Stimulated activated CD8-positive, alpha-beta memory T cell treated with anti-CD3 and anti-CD28 coated beads, Interleukin-12 subunit alpha, Interleukin-12 subunit beta, amount 100 ng/mL, for 1 hour (primary cell): ENCODE measurements at regions not wholly inside any gene's neighbourhood (a gene's known extent, or its start where the extent isn't known, plus 50 kb on each side); places are given as distances from the start of the nearest gene placed in this dataset.

Experiments used
- DNase-seq: peaks from one replicate; pipeline ENCODE4 v3.0.0-alpha.2; 2020; ENCODE audit warnings: low read depth

DNA sequence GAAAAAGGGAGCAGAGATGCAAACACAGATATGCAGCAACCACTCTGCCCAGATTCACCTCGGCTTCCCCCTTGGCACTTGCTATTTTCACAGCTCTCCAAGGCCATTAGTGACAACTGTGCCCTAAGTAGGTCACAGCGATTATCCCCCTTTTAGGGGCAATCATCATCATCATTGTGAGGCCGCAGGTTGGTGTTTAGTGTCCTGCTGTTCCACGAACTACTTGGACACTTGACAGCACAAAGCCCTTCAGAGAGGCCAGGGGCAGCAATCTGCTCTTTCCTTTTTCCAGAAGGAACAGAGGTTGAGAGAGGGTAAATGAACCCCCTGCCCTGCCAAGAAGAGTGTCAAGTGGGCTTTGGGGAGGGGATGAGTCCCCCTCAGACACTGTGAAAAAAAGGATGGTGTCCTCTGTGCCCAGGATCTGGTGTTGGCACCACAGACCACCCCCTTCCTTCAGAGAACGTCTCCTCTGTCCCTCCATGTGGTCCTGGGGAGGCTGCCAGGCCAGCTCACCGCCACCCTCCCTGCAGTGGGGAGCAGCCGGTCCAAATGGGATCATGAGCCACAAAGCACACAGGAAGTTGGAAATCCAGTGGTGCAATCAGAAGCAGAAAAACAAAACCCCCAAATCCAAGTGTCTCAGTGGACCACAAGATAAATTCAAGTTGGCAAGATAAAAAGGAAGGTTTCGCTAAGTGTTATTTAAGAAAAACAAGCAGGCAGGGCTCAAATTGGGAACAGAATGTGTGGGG, 78.4 kb upstream of the MED9 start:
- no peak for DNase-seq

GRCh38 chr17:17398943-17399926, 77.6 kb upstream of the MED9 start:
- DNase-seq: no peak

DNA sequence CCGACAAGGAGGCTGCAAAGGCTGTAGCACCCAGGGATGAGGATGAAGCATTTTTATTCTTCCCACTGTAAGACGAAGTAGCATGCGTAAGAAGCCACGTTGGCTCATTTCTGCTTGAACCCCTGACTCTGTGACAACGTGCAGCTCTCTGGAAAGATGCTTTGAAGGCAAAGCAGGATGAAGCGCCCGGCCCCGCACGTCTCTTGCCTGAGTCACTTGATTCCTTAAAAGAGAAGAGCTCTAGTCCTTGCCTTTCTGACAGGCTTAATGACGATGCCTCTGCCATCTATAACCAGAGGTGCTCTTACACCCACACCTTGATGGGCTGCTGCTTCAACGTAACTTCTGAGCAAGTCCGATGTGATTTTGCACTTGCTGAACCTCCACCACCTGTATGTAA, 76.7 kb upstream of the MED9 start:
- DNase-seq: no peak

GRCh38 chr17:17400566-17401184, 76.1 kb upstream of the MED9 start:
- DNase-seq: no peak

DNA sequence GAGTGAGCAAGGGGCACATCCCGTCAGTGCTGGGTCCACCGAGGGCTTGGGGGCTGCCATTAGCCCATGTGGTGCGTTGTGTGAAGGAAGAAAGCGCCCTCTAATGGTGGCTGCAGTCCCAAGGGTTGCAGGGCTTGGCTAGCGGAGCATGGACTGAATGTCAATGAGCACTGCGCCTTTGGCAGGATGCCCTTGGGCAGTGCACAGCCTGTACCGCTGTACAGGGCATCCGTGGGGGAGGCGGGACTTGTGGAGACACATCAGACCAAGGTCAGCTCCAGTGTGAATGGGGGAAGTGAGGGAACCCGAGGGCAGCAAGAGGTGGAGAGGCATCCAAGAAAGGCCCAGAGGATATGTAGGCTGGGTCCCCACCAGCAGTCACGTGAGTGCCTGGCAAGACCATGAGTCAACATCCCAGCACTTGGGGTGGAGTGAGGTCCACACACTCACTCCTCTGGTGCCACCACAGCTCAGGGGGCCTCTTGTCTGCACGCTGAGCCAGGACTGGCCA, 75.5 kb upstream of the MED9 start:
- no peak for DNase-seq

DNA sequence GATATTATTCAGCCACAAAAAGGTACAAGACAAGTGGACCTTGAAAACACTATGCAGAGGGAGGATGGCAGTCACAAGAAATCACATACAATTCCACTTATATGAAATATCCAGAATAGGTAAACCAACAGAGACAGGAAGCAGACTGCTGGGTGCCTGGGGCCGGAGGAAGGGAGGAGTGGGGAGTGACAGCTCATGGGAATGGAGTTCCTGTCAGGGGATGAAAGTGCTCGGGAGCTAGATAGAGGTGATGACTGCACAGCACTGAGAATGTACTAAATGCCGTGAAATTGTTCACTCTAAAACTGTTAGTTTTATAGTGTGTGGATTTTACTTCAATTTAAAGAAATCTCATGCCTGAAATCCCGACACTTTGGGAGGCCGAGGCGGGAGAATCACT, 74.2 kb upstream of the MED9 start:
- DNase-seq: no peak

DNA sequence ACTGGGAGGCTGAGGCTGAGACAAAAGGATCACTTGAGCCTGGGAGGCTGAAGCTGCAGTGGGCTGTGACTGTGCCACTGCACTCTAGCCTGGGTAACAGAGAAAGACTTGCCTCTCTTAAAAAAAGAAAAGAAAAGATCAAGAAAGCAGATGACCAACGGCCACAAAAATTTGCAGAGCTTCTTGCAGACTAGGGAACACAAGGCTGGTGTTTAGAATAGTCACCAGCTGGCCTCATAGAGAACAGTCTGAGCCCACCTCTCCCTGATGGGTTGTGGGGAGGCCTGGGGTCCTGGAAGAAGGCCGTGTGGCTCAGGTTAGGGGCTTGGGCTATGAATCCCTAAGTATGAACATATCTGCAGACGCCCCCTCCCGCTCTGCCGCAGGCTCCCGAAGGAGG, 73.7 kb upstream of the MED9 start:
- DNase-seq: no peak

GRCh38 chr17:17403899-17404576, 72.8 kb upstream of the MED9 start:
- DNase-seq: peak; percentile 27

DNA sequence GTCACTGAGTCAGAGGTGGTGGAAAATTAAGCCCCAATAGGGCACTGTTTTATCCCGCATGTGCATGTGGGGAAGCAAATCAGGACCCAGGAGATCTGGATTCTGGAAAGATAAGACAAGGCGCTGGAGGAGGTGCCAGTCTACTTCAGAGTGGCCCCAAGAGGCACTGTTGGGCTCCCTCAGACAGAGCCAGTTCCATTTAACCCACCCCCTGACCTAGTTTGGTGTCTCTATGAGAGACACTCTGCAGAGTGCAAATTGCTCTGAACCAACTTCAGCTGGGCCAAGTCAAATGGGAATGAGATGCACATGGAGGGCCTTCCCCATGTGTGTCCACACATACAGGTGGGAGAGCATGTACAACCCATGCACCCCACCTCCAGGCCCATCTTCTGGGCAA, 71.1 kb upstream of the MED9 start:
- DNase-seq: no peak

- DNase-seq: no peak
Observed at GRCh38 chr17:17406225-17406624, 70.6 kb upstream of the MED9 start.

DNA sequence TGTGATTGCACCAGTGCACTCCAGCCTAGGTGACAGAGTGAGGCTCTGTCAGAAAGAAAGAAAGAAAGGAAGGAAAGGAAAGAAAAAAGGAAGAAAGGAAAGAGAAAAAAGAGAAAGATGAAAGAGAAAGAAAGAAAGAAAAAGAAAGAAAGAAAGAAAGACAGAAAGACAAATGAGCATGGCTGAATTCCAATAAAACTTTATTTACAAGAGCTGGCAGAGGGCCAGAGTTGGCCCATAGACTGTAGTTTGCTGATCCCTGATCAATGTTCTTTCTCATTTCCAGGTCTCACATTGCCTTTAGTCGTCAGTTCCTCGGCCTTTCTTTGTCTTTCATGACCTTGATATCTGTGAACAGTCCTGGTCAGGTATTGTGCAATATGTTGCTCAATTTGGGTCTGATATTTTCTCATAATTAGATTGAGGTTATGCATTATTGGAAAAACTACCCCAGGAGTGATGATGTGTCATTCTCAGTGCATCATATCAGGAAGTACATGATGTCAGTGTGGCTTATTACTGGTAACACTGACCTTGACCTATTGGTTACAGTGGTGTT, 68.5 kb upstream of the MED9 start:
- no peak for DNase-seq

- DNase-seq: no peak
Observed at GRCh38 chr17:17410357-17410756, 66.4 kb upstream of the MED9 start.

- DNase-seq: no peak
Observed at GRCh38 chr17:17411692-17412091, 65.1 kb upstream of the MED9 start.

GRCh38 chr17:17412326-17412725, 64.5 kb upstream of the MED9 start:
- no peak for DNase-seq

DNA sequence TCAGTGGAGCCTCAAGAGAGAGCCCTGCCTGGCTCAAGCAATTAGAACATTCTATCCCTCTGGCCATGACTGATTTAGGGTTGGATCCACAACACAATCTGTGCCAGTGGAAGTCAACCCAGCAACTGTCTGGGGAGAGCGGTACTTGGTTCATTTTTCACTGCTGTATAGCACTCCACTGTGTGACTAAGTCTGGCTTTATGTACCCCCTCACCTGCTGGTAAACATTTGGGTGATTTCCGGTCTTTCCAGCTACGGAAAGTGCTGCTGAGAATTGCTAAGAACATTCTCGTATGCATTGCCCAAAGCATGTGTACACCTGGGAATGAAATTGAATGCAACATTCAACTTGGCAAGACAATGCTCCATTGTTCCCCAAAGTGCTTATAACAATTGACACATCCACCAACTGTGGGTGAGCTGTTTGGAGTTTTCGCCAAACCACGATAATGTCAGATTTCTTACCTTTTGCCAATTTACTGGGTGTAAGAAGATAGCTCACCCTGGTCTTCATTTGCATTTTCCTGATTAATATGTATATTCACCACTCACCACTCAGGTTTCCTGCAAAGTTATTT, 63.5 kb upstream of the MED9 start:
- DNase-seq: no peak

GRCh38 chr17:17413821-17414220, 63.0 kb upstream of the MED9 start:
- DNase-seq: no peak

GRCh38 chr17:17414341-17414805, 62.4 kb upstream of the MED9 start:
- no peak for DNase-seq

DNA sequence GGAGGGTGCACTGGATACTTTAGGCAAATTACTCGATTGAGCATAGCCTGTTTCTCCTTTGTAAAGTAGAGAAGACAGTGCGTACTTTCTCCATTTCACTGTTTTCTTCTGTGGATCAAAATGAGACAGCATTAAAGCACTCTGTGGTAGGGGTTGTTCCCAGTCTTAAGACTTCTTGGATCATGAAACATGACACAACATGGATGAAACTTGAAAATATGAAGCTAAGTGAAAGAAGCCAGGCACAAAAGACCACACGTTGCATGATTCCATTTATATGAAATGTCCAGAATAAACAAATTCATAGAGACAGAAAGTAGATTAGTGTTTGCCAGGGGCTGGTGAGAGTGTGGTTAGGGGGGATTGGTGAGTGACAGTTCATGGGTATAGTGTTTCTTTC, 61.8 kb upstream of the MED9 start:
- no peak for DNase-seq

GRCh38 chr17:17416007-17416399, 60.8 kb upstream of the MED9 start:
- DNase-seq: no peak

GRCh38 chr17:17416400-17417360, 60.1 kb upstream of the MED9 start:
- no peak for DNase-seq
